ENCODE measurements at regions not wholly inside any gene's neighbourhood (a gene's known extent, or its start where the extent isn't known, plus 50 kb on each side); places are given as distances from the start of the nearest gene placed in this dataset.

DNA sequence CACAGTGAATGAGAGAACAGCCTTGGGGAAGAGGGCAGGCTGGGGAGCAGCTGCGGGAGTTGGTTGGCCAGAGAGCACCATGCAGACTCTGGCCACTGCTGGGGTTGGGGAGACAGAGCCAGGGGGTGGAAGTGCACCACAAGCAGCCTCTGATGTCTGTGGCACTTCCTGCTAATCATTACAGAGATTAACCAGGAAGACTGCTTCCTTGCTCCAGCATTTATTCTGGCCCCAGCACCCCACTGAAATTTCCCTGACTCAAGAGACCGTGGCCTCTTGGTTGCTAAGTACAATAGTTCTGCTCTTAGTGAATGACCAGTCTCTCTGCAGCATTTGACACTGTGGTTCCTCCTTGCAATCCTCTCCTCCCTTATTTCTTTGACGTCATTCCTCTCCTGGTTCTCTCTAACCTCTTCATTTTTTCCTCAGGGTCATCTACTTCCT, 266.2 kb upstream of the ROPN1 start:
- Histone ChIP-seq H3K27ac (no peak overlapping the region), H3K4me3 (ENCODE audit: low read depth, low read length) (no peak overlapping the region), H3K27me3 (ENCODE audit: insufficient read depth, low read depth, severe bottlenecking) (no peaks in the 10 kb centered on the region), H3K9me3 (ENCODE audit: severe bottlenecking) (no peaks in the 10 kb centered on the region), H3K36me3 (no peaks in the 10 kb centered on the region)
- no peak for DNase-seq
- TF ChIP-seq CTCF (IDR thresholded peaks at IDR 0.05; ENCODE audit: low read depth, low read length): no peak

GRCh38 chr3:124260206-124260915, 268.4 kb upstream of the ROPN1 start:
- Histone ChIP-seq H3K4me3 (ENCODE audit: low read depth, low read length) (no peak overlapping the region), H3K27me3 (ENCODE audit: insufficient read depth, low read depth, severe bottlenecking) (no peaks in the 10 kb centered on the region), H3K27ac (no peak overlapping the region), H3K36me3 (peaks cover 1% of the 10 kb centered on the region; the same call in 1 of the 2 replicates), H3K9me3 (ENCODE audit: severe bottlenecking) (no peaks in the 10 kb centered on the region)
- no peak for DNase-seq
- TF ChIP-seq CTCF (IDR thresholded peaks at IDR 0.05; ENCODE audit: low read depth, low read length): no peak

GRCh38 chr3:124261306-124261705, 269.4 kb upstream of the ROPN1 start:
- no peak for DNase-seq
- H3K4me3 ChIP-seq (ENCODE audit: low read depth, low read length): no peak overlapping the region
- no peak overlapping the region for H3K27ac ChIP-seq
- peaks cover 6% of the 10 kb centered on the region; the same call in 1 of the 2 replicates for H3K36me3 ChIP-seq
- H3K27me3 ChIP-seq (ENCODE audit: insufficient read depth, low read depth, severe bottlenecking): no peaks in the 10 kb centered on the region
- no peak for TF ChIP-seq CTCF (IDR thresholded peaks at IDR 0.05; ENCODE audit: low read depth, low read length)
- no peaks in the 10 kb centered on the region for H3K9me3 ChIP-seq (ENCODE audit: severe bottlenecking)

GRCh38 chr3:124263168-124263567, 271.2 kb upstream of the ROPN1 start:
- H3K4me3 ChIP-seq (ENCODE audit: low read depth, low read length): no peak overlapping the region
- no peak overlapping the region for H3K27ac ChIP-seq
- no peaks in the 10 kb centered on the region for H3K9me3 ChIP-seq (ENCODE audit: severe bottlenecking)
- DNase-seq: no peak
- TF ChIP-seq CTCF (IDR thresholded peaks at IDR 0.05; ENCODE audit: low read depth, low read length): no peak
- H3K27me3 ChIP-seq (ENCODE audit: insufficient read depth, low read depth, severe bottlenecking): no peaks in the 10 kb centered on the region
- H3K36me3 ChIP-seq: peaks cover 6% of the 10 kb centered on the region; the same call in 1 of the 2 replicates

GRCh38 chr3:124264346-124264745, 272.4 kb upstream of the ROPN1 start:
- no peak for DNase-seq
- H3K9me3 ChIP-seq (ENCODE audit: severe bottlenecking): no peaks in the 10 kb centered on the region
- no peaks in the 10 kb centered on the region for H3K27me3 ChIP-seq (ENCODE audit: insufficient read depth, low read depth, severe bottlenecking)
- TF ChIP-seq CTCF (IDR thresholded peaks at IDR 0.05; ENCODE audit: low read depth, low read length): no peak
- no peak overlapping the region for H3K4me3 ChIP-seq (ENCODE audit: low read depth, low read length)
- H3K36me3 ChIP-seq: peaks cover 12% of the 10 kb centered on the region
- no peak overlapping the region for H3K27ac ChIP-seq

DNA sequence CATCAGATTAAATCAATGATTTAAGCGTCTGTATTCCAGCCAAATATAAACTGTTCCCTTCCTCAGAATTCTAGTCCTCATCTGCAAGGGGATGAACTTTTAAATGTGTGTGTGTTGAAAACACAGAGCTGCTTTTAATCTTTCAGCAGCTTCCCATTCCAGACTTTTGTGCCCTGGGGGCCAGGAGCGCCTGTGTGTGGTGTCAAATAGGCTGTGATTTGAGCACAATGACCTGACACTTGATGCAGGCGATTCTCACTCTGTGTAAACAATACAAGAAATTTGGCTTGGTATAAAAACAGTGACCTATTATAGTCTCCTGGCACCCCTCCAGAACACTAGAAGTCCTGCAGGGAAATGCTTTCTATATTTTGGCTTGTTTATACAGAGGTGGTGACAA, 274.6 kb upstream of the ROPN1 start:
- H3K36me3 ChIP-seq: peaks cover 17% of the 10 kb centered on the region
- H3K27me3 ChIP-seq (ENCODE audit: insufficient read depth, low read depth, severe bottlenecking): no peaks in the 10 kb centered on the region
- DNase-seq: no peak
- TF ChIP-seq CTCF (IDR thresholded peaks at IDR 0.05; ENCODE audit: low read depth, low read length): no peak
- H3K4me3 ChIP-seq (ENCODE audit: low read depth, low read length): no peak overlapping the region
- no peak overlapping the region for H3K27ac ChIP-seq
- no peaks in the 10 kb centered on the region for H3K9me3 ChIP-seq (ENCODE audit: severe bottlenecking)
